ENCODE measurements at regions not wholly inside any gene's neighbourhood (a gene's known extent, or its start where the extent isn't known, plus 50 kb on each side); places are given as distances from the start of the nearest gene placed in this dataset.

DNA sequence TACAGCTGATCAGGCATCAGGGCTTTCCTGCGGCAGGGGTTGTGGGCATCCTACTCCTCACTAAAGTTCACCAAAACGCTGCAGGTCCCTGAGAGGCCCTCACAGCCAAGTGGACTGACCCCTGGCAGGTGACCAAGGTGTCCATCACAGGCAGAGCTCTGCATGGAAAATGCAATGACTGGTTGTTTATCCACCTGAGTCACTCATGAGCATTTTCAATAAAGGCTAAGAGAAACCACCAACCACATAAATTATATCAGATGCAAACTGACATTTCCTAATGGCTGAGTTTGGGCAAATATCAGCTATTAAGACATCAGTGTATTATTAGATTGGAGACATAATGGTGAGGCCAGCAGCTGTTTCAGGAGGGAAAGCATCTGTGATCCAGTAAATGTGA is 152.7 kb upstream of the SYNDIG1 start:
- TF ChIP-seq POLR2A (IDR thresholded peaks at IDR 0.05; ENCODE audit: low read depth), result no peak
- no peak for TF ChIP-seq EP300 (IDR thresholded peaks at IDR 0.05)
